ENCODE measurements at regions not wholly inside any gene's neighbourhood (a gene's known extent, or its start where the extent isn't known, plus 50 kb on each side); places are given as distances from the start of the nearest gene placed in this dataset.

DNA sequence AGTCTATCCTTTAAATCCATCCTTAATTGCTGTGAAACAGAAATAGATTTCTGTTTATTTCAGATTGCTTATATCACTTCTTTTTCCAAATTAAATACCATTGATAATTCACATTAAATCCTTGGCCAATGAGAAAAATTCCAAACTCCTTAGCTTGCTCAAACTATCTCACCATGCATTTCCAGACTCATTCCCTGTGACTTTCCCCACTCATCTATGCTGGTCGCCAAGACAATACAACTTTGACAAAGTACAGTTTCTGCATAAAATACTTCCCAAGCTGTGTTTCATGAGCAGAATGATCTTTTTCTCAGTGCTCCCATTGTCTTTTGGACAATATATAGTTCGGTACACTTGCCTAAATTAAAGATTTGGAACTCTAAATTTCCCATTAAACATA is 575.6 kb downstream of the CPS1 start:
- H3K9ac ChIP-seq (ENCODE audit: low read length), result no peak overlapping the region
- TF ChIP-seq YY1 (IDR thresholded peaks at IDR 0.05; ENCODE audit: extremely low read depth, insufficient replicate concordance, low read depth, low read length) (no peak), RAD21 (IDR thresholded peaks at IDR 0.05; ENCODE audit: low read depth) (no peak), ZNF274 (IDR thresholded peaks at IDR 0.05; ENCODE audit: low read depth, low read length) (no peak), POLR2A (IDR thresholded peaks at IDR 0.05; ENCODE audit: borderline replicate concordance, extremely low read depth, insufficient read depth, insufficient read length) (no peak)
- TF ChIP-seq, protein P1, sequence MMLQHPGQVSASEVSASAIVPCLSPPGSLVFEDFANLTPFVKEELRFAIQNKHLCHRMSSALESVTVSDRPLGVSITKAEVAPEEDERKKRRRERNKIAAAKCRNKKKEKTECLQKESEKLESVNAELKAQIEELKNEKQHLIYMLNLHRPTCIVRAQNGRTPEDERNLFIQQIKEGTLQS (IDR thresholded peaks at IDR 0.05), result no peak
- no TSS peak for BruUV-seq (replicated peaks)
- no peaks in the 10 kb centered on the region for H3K27me3 ChIP-seq (ENCODE audit: insufficient read depth, low read length)
- H3K4me1 ChIP-seq (ENCODE audit: control insufficient read depth in 1 of 2, insufficient read depth in 2 of 2, low read length in 2 of 2), result no peaks in the 10 kb centered on the region; a peak in 1 of 4 replicates
- DNase-seq (ENCODE audit: low read depth, low spot score) (no peak), ATAC-seq (no peak)
- intact Hi-C loops (cut with micrococcal nuclease), result no loop called here
- H2AFZ ChIP-seq (ENCODE audit: low read depth, low read length, poor library complexity, severe bottlenecking), result no peak overlapping the region
- no peaks in the 10 kb centered on the region for H3K9me2 ChIP-seq (ENCODE audit: insufficient read depth)
- no peaks in the 10 kb centered on the region for H3K79me2 ChIP-seq (ENCODE audit: insufficient read depth, low read length)
- H3K4me3 ChIP-seq (replicated peaks in 1 of 2; ENCODE audit: low read depth in 1 of 2, low read length in 2 of 2), result no peak overlapping the region
- RAD21 ChIA-PET (ENCODE audit: low non-redundant PET in 1 of 2, low total read pairs in 2 of 2, uncharacterized antibody in 2 of 2, unreplicated experiment in 2 of 2), result no interaction called here
- POLR2A ChIA-PET, result no interaction called here
- CTCF ChIA-PET, result no interaction called here
- H4K20me1 ChIP-seq (ENCODE audit: insufficient read depth), result no peaks in the 10 kb centered on the region
- H3K9me3 ChIP-seq (ENCODE audit: control insufficient read depth in 1 of 2, insufficient read depth in 1 of 2, low read depth in 1 of 2, low read length in 2 of 2), result no peaks in the 10 kb centered on the region
- no peak overlapping the region for H3K27ac ChIP-seq (ENCODE audit: low read depth, low read length)
- H3K36me3 ChIP-seq (ENCODE audit: control insufficient read depth in 1 of 2, insufficient read depth in 2 of 2, low read length in 2 of 2), result no peaks in the 10 kb centered on the region
- H3K4me2 ChIP-seq (ENCODE audit: low read length), result no peak overlapping the region

- CTCF ChIA-PET, result no interaction called here
- no peak for DNase-seq (ENCODE audit: low read depth, low spot score)
- no peak for TF ChIP-seq RAD21 (IDR thresholded peaks at IDR 0.05; ENCODE audit: low read depth)
- TF ChIP-seq ZBTB33 (IDR thresholded peaks at IDR 0.05; ENCODE audit: extremely low read depth, insufficient replicate concordance, low read length), result no peak
- no peak for TF ChIP-seq ZNF274 (IDR thresholded peaks at IDR 0.05; ENCODE audit: low read depth, low read length)
- no peak for TF ChIP-seq EZH2phosphoT487 (IDR thresholded peaks at IDR 0.05; ENCODE audit: borderline replicate concordance)
- TF ChIP-seq ELF1 (IDR thresholded peaks at IDR 0.05; ENCODE audit: borderline replicate concordance, low read depth), result no peak
- no peak for TF ChIP-seq YY1 (IDR thresholded peaks at IDR 0.05; ENCODE audit: extremely low read depth, insufficient replicate concordance, low read depth, low read length)
- TF ChIP-seq CEBPB (IDR thresholded peaks at IDR 0.05; ENCODE audit: low read depth), result no peak
- no peak for TF ChIP-seq POLR2AphosphoS5 (IDR thresholded peaks at IDR 0.05; ENCODE audit: low read depth, low read length)
- TF ChIP-seq FOSL1 (IDR thresholded peaks at IDR 0.05; ENCODE audit: low read depth), result no peak
- no peak for TF ChIP-seq SP1 (IDR thresholded peaks at IDR 0.05; ENCODE audit: low read depth)
- no peak for TF ChIP-seq EZH2 (IDR thresholded peaks at IDR 0.05)
- TF ChIP-seq, protein P2, sequence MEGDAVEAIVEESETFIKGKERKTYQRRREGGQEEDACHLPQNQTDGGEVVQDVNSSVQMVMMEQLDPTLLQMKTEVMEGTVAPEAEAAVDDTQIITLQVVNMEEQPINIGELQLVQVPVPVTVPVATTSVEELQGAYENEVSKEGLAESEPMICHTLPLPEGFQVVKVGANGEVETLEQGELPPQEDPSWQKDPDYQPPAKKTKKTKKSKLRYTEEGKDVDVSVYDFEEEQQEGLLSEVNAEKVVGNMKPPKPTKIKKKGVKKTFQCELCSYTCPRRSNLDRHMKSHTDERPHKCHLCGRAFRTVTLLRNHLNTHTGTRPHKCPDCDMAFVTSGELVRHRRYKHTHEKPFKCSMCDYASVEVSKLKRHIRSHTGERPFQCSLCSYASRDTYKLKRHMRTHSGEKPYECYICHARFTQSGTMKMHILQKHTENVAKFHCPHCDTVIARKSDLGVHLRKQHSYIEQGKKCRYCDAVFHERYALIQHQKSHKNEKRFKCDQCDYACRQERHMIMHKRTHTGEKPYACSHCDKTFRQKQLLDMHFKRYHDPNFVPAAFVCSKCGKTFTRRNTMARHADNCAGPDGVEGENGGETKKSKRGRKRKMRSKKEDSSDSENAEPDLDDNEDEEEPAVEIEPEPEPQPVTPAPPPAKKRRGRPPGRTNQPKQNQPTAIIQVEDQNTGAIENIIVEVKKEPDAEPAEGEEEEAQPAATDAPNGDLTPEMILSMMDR (IDR thresholded peaks at IDR 0.05 in 2 of 3, conservative IDR thresholded peaks at IDR 0.05 in 1 of 3; ENCODE audit: borderline replicate concordance in 1 of 3, insufficient read depth in 1 of 3, low read depth in 2 of 3, low read length in 2 of 3), result no peak
- TF ChIP-seq CBX3 (IDR thresholded peaks at IDR 0.05; ENCODE audit: low read depth), result no peak
- no peak for TF ChIP-seq ZFX (IDR thresholded peaks at IDR 0.05)
- no peak for TF ChIP-seq EGR1 (IDR thresholded peaks at IDR 0.05; ENCODE audit: low read depth)
- no peak for TF ChIP-seq TCF7L2 (IDR thresholded peaks at IDR 0.05; ENCODE audit: borderline replicate concordance, extremely low read depth, insufficient read depth, insufficient read length)
Measured at GRCh38 chr2:211132573-211132972, 576.2 kb downstream of the CPS1 start.

More at GRCh38 chr2:211132573-211132972, 576.2 kb downstream of the CPS1 start:
- Histone ChIP-seq H3K9me2 (ENCODE audit: insufficient read depth) (no peaks in the 10 kb centered on the region), H3K4me2 (ENCODE audit: low read length) (no peak overlapping the region), H3K36me3 (ENCODE audit: control insufficient read depth in 1 of 2, insufficient read depth in 2 of 2, low read length in 2 of 2) (no peaks in the 10 kb centered on the region), H3K4me1 (ENCODE audit: control insufficient read depth in 1 of 2, insufficient read depth in 2 of 2, low read length in 2 of 2) (no peaks in the 10 kb centered on the region; a peak in 1 of 4 replicates), H3K9me3 (ENCODE audit: control insufficient read depth in 1 of 2, insufficient read depth in 1 of 2, low read depth in 1 of 2, low read length in 2 of 2) (no peaks in the 10 kb centered on the region), H3K4me3 (replicated peaks in 1 of 2; ENCODE audit: low read depth in 1 of 2, low read length in 2 of 2) (no peak overlapping the region), H3K9ac (ENCODE audit: low read length) (no peak overlapping the region), H4K20me1 (ENCODE audit: insufficient read depth) (no peaks in the 10 kb centered on the region), H2AFZ (ENCODE audit: low read depth, low read length, poor library complexity, severe bottlenecking) (peak overlapping the region; percentile 0), H3K79me2 (ENCODE audit: insufficient read depth, low read length) (no peaks in the 10 kb centered on the region), H3K27me3 (ENCODE audit: insufficient read depth, low read length) (no peaks in the 10 kb centered on the region), H3K27ac (ENCODE audit: low read depth, low read length) (no peak overlapping the region)
- ChIA-PET RAD21 (ENCODE audit: low non-redundant PET in 1 of 2, low total read pairs in 2 of 2, uncharacterized antibody in 2 of 2, unreplicated experiment in 2 of 2) (no interaction called here), POLR2A (no interaction called here)
- ATAC-seq, result no peak
- intact Hi-C loops (cut with micrococcal nuclease), result no loop called here
- no TSS peak for BruUV-seq (replicated peaks)

Measured in HCT116 (cell line).